Omental fat pad (tissue), 3 donors: ENCODE measurements at regions not wholly inside any gene's neighbourhood (a gene's known extent, or its start where the extent isn't known, plus 50 kb on each side); places are given as distances from the start of the nearest gene placed in this dataset.

Source experiments
- ATAC-seq: fragments of 150-250 bp; one replicate; pipeline ENCODE4 v1.9.1; 2016; ENCODE audit warnings: mild to moderate bottlenecking, moderate library complexity; ENCODE audit not compliant: low FRiP score
- DNase-seq: peaks from one replicate; pipeline ENCODE4 v3.0.0-alpha.2; 2019; ENCODE audit warnings: low spot score
- CTCF ChIP-seq, 3 donors: fragments of 450-650 bp; IDR thresholded peaks; one replicate each; pipeline ENCODE4 v1.5.1; 2016 to 2017; ENCODE audit warnings: antibody characterized with exemption in 3 of 3, mild to moderate bottlenecking in 3 of 3, moderate library complexity in 2 of 3

- no peak for ATAC-seq
- TF ChIP-seq CTCF (IDR thresholded peaks at IDR 0.05): no peak
- DNase-seq: no peak
Measured at GRCh38 chr3:5756443-5756842, 568.9 kb downstream of the EDEM1 start.

- no peak for TF ChIP-seq CTCF (IDR thresholded peaks at IDR 0.05)
- no peak for DNase-seq
- no peak for ATAC-seq
Measured at GRCh38 chr3:5757213-5757804, 569.8 kb downstream of the EDEM1 start.

- no peak for ATAC-seq
- no peak for DNase-seq
- no peak for TF ChIP-seq CTCF (IDR thresholded peaks at IDR 0.05)
Measured at GRCh38 chr3:5758699-5759098, 571.2 kb downstream of the EDEM1 start.

GRCh38 chr3:5762506-5762905 lies 575.0 kb downstream of the EDEM1 start:
- no peak for ATAC-seq
- DNase-seq: no peak

GRCh38 chr3:5766848-5767247 lies 579.3 kb downstream of the EDEM1 start:
- TF ChIP-seq CTCF (IDR thresholded peaks at IDR 0.05): no peak
- no peak for ATAC-seq

More at GRCh38 chr3:5762506-5762905, 575.0 kb downstream of the EDEM1 start:
- no peak for TF ChIP-seq CTCF (IDR thresholded peaks at IDR 0.05)

GRCh38 chr3:5767304-5767703 lies 579.8 kb downstream of the EDEM1 start:
- DNase-seq (no peak), ATAC-seq (no peak)
- no peak for TF ChIP-seq CTCF (IDR thresholded peaks at IDR 0.05)

More at GRCh38 chr3:5766848-5767247, 579.3 kb downstream of the EDEM1 start:
- no peak for DNase-seq

GRCh38 chr3:5768281-5768945 lies 580.9 kb downstream of the EDEM1 start:
- TF ChIP-seq CTCF (IDR thresholded peaks at IDR 0.05): no peak
- ATAC-seq (no peak), DNase-seq (no peak)
